ENCODE measurements at regions not wholly inside any gene's neighbourhood (a gene's known extent, or its start where the extent isn't known, plus 50 kb on each side); places are given as distances from the start of the nearest gene placed in this dataset.

- no peak for TF ChIP-seq CTCF (conservative IDR thresholded peaks at IDR 0.05; ENCODE audit: low read length)
- no peak overlapping the region for H3K4me3 ChIP-seq (ENCODE audit: low read length)
- no peak for DNase-seq (ENCODE audit: low read depth)
Measured at GRCh38 chr5:2201421-2201820, 318.7 kb upstream of the IRX4 start.

GRCh38 chr5:2201011-2201410 is 318.3 kb upstream of the IRX4 start:
- no peak for DNase-seq (ENCODE audit: low read depth)
- TF ChIP-seq CTCF (conservative IDR thresholded peaks at IDR 0.05; ENCODE audit: low read length): no peak

GRCh38 chr5:2200261-2200950 is 317.7 kb upstream of the IRX4 start:
- no peak for TF ChIP-seq CTCF (conservative IDR thresholded peaks at IDR 0.05; ENCODE audit: low read length)
- DNase-seq (ENCODE audit: low read depth): no peak
- H3K4me3 ChIP-seq (ENCODE audit: low read length): no peak overlapping the region

More at GRCh38 chr5:2201011-2201410, 318.3 kb upstream of the IRX4 start:
- no peak overlapping the region for H3K4me3 ChIP-seq (ENCODE audit: low read length)

GRCh38 chr5:2199697-2200096 is 317.0 kb upstream of the IRX4 start:
- no peak overlapping the region for H3K4me3 ChIP-seq (ENCODE audit: low read length)
- TF ChIP-seq CTCF (conservative IDR thresholded peaks at IDR 0.05; ENCODE audit: low read length): no peak
- no peak for DNase-seq (ENCODE audit: low read depth)

- no peak for DNase-seq (ENCODE audit: low read depth)
- no peak for TF ChIP-seq CTCF (conservative IDR thresholded peaks at IDR 0.05; ENCODE audit: low read length)
- no peak overlapping the region for H3K4me3 ChIP-seq (ENCODE audit: low read length)
Measured at GRCh38 chr5:2196989-2197619, 314.4 kb upstream of the IRX4 start.

GRCh38 chr5:2196416-2196815 is 313.7 kb upstream of the IRX4 start:
- TF ChIP-seq CTCF (conservative IDR thresholded peaks at IDR 0.05; ENCODE audit: low read length): no peak
- no peak overlapping the region for H3K4me3 ChIP-seq (ENCODE audit: low read length)
- no peak for DNase-seq (ENCODE audit: low read depth)

- H3K4me3 ChIP-seq (ENCODE audit: low read length): no peak overlapping the region
- TF ChIP-seq CTCF (conservative IDR thresholded peaks at IDR 0.05; ENCODE audit: low read length): no peak
- DNase-seq (ENCODE audit: low read depth): no peak
Measured at GRCh38 chr5:2194949-2195348, 312.2 kb upstream of the IRX4 start.

Measured in AG10803 (cell line).